Prostate gland (tissue), 2 donors: ENCODE measurements at regions not wholly inside any gene's neighbourhood (a gene's known extent, or its start where the extent isn't known, plus 50 kb on each side); places are given as distances from the start of the nearest gene placed in this dataset.

Experiments used
- CTCF ChIP-seq, 4 experiments: fragments of 200-600 bp in 2 of 4; fragments of 450-650 bp in 2 of 4; sonication (generic) in 2 of 4; IDR thresholded peaks; 1 replicate in 3 of 4; 2 replicates in 1 of 4; pipeline ENCODE4 v1.5.1; 2016 to 2019; ENCODE audit warnings: antibody characterized with exemption in 4 of 4, mild to moderate bottlenecking in 2 of 4, moderate library complexity in 2 of 4
- POLR2A ChIP-seq: fragments of 450-650 bp; IDR thresholded peaks from one replicate; pipeline ENCODE4 v1.6.1; 2016; ENCODE audit warnings: antibody characterized with exemption, mild to moderate bottlenecking
- POLR2AphosphoS5 ChIP-seq: sonication (generic); formaldehyde crosslinking; IDR thresholded peaks from one replicate; pipeline ENCODE4 v1.6.1; 2017; ENCODE audit warnings: antibody characterized with exemption

- no peak for TF ChIP-seq CTCF (IDR thresholded peaks at IDR 0.05)
- no peak for TF ChIP-seq POLR2AphosphoS5
- no peak for TF ChIP-seq POLR2A
These were observed 150.6 kb upstream of the SPACA1 start for GRCh38 chr6:87897013-87897412.
